Smooth muscle cell (in vitro differentiated cells): ENCODE measurements at regions not wholly inside any gene's neighbourhood (a gene's known extent, or its start where the extent isn't known, plus 50 kb on each side); places are given as distances from the start of the nearest gene placed in this dataset.

Experiments
- DNase-seq: peaks from one replicate; lab custom pipeline; 2025; ENCODE audit not compliant: unreplicated experiment; lab: John Stamatoyannopoulos, UW
- H2AFZ ChIP-seq: fragments of 200-600 bp; sonication (generic); 2 replicates; pipeline ENCODE4 v1.6.0; 2016; ENCODE audit warnings: antibody characterized with exemption, low read depth, mild to moderate bottlenecking
- H3F3A ChIP-seq: fragments of 200-600 bp; sonication (generic); 2 replicates; pipeline ENCODE4 v1.6.0; 2017; ENCODE audit warnings: antibody characterized with exemption, low read depth
- H3K27ac ChIP-seq: fragments of 200-600 bp; sonication (generic); 2 replicates; pipeline ENCODE4 v1.5.1; 2016; ENCODE audit warnings: low read depth, mild to moderate bottlenecking
- H3K27me3 ChIP-seq: fragments of 200-600 bp; sonication (generic); 2 replicates; pipeline ENCODE4 v1.6.1; 2016; ENCODE audit warnings: low read depth, mild to moderate bottlenecking
- H3K36me3 ChIP-seq: fragments of 200-600 bp; sonication (generic); 2 replicates; pipeline ENCODE4 v1.5.1; 2016; ENCODE audit warnings: low read depth
- H3K4me1 ChIP-seq: fragments of 200-600 bp; sonication (generic); 2 replicates; pipeline ENCODE4 v1.5.1; 2016; ENCODE audit warnings: low read depth
- H3K4me2 ChIP-seq: fragments of 200-600 bp; sonication (generic); 2 replicates; pipeline ENCODE4 v1.6.0; 2016; ENCODE audit warnings: mild to moderate bottlenecking
- H3K4me3 ChIP-seq: fragments of 200-600 bp; sonication (generic); 2 replicates; pipeline ENCODE4 v1.5.1; 2016; ENCODE audit warnings: mild to moderate bottlenecking
- H3K79me2 ChIP-seq: fragments of 200-600 bp; sonication (generic); 2 replicates; pipeline ENCODE4 v1.6.0; 2016; ENCODE audit warnings: low read depth, mild to moderate bottlenecking
- H3K9ac ChIP-seq: fragments of 200-600 bp; sonication (generic); 2 replicates; pipeline ENCODE4 v1.6.0; 2016; ENCODE audit warnings: low read depth
- H3K9me3 ChIP-seq: fragments of 200-600 bp; sonication (generic); replicated peaks from 2 replicates; pipeline ENCODE4 v1.5.1; 2016; ENCODE audit warnings: low read depth
- H4K20me1 ChIP-seq: fragments of 200-600 bp; sonication (generic); 2 replicates; pipeline ENCODE4 v1.6.0; 2016; ENCODE audit warnings: low read depth
- CTCF ChIP-seq: fragments of 200-600 bp; sonication (generic); IDR thresholded peaks from 2 replicates; pipeline ENCODE4 v1.5.1; 2017; ENCODE audit warnings: borderline replicate concordance, mild to moderate bottlenecking, antibody characterized with exemption; ENCODE audit not compliant: insufficient read depth, poor library complexity, severe bottlenecking
- WGBS: methylation state at CpG from one replicate; pipeline ENCODE4 v1.1.7; 2016; ENCODE audit warnings: low lambda C conversion rate; 5-methylcytosine and 5-hydroxymethylcytosine counted together

GRCh38 chr2:15700599-15701340, 109.1 kb downstream of the DDX1 start:
- Histone ChIP-seq H2AFZ (no peak overlapping the region), H3F3A (no peaks in the 10 kb centered on the region), H3K4me1 (no peaks in the 10 kb centered on the region), H3K9me3 (no peaks in the 10 kb centered on the region), H3K27me3 (no peaks in the 10 kb centered on the region), H3K27ac (no peak overlapping the region), H3K79me2 (no peaks in the 10 kb centered on the region), H3K9ac (no peak overlapping the region), H4K20me1 (no peaks in the 10 kb centered on the region), H3K36me3 (no peaks in the 10 kb centered on the region), H3K4me2 (no peak overlapping the region), H3K4me3 (no peak overlapping the region)
- 88% methylated on average over 7 of the region's 7 CpGs for WGBS
- no peak for DNase-seq
- TF ChIP-seq CTCF, result no peak

- no peaks in the 10 kb centered on the region for H3K27me3 ChIP-seq
- H3K27ac ChIP-seq, result no peak overlapping the region
- no peak overlapping the region for H3K4me2 ChIP-seq
- H3K4me3 ChIP-seq, result no peak overlapping the region
- no peak for DNase-seq
- H4K20me1 ChIP-seq, result no peaks in the 10 kb centered on the region
- H3F3A ChIP-seq, result no peaks in the 10 kb centered on the region
- H2AFZ ChIP-seq, result no peak overlapping the region
- no peak for TF ChIP-seq CTCF
- no peaks in the 10 kb centered on the region for H3K9me3 ChIP-seq
- 90% methylated on average over 11 of the region's 11 CpGs for WGBS
- no peaks in the 10 kb centered on the region for H3K36me3 ChIP-seq
- H3K9ac ChIP-seq, result no peak overlapping the region
- no peaks in the 10 kb centered on the region for H3K4me1 ChIP-seq
- H3K79me2 ChIP-seq, result no peaks in the 10 kb centered on the region
Observed at GRCh38 chr2:15701341-15701907, 109.8 kb downstream of the DDX1 start.

GRCh38 chr2:15701991-15702390, 110.3 kb downstream of the DDX1 start:
- H3K27me3 ChIP-seq, result no peaks in the 10 kb centered on the region
- no peaks in the 10 kb centered on the region for H3K4me1 ChIP-seq
- H4K20me1 ChIP-seq, result no peaks in the 10 kb centered on the region
- DNase-seq, result no peak
- TF ChIP-seq CTCF, result no peak
- H3K4me3 ChIP-seq, result no peak overlapping the region
- H3K36me3 ChIP-seq, result no peaks in the 10 kb centered on the region
- no peak overlapping the region for H3K27ac ChIP-seq
- no peaks in the 10 kb centered on the region for H3K79me2 ChIP-seq
- H3K9ac ChIP-seq, result no peak overlapping the region
- no peaks in the 10 kb centered on the region for H3K9me3 ChIP-seq
- H3K4me2 ChIP-seq, result no peak overlapping the region
- H2AFZ ChIP-seq, result no peak overlapping the region
- H3F3A ChIP-seq, result no peaks in the 10 kb centered on the region

GRCh38 chr2:15702452-15702851, 110.8 kb downstream of the DDX1 start:
- H3K36me3 ChIP-seq, result no peaks in the 10 kb centered on the region
- WGBS, result 77% methylated on average over 4 of the region's 4 CpGs
- no peak for DNase-seq
- H3K4me2 ChIP-seq, result no peak overlapping the region
- no peaks in the 10 kb centered on the region for H3K4me1 ChIP-seq
- no peaks in the 10 kb centered on the region for H3K27me3 ChIP-seq
- TF ChIP-seq CTCF, result no peak
- no peaks in the 10 kb centered on the region for H4K20me1 ChIP-seq
- no peak overlapping the region for H3K9ac ChIP-seq
- no peak overlapping the region for H3K4me3 ChIP-seq
- H3K79me2 ChIP-seq, result no peaks in the 10 kb centered on the region
- no peaks in the 10 kb centered on the region for H3F3A ChIP-seq
- H3K9me3 ChIP-seq, result no peaks in the 10 kb centered on the region
- H3K27ac ChIP-seq, result no peak overlapping the region
- H2AFZ ChIP-seq, result no peak overlapping the region
